ENCODE measurements at regions not wholly inside any gene's neighbourhood (a gene's known extent, or its start where the extent isn't known, plus 50 kb on each side); places are given as distances from the start of the nearest gene placed in this dataset.

DNA sequence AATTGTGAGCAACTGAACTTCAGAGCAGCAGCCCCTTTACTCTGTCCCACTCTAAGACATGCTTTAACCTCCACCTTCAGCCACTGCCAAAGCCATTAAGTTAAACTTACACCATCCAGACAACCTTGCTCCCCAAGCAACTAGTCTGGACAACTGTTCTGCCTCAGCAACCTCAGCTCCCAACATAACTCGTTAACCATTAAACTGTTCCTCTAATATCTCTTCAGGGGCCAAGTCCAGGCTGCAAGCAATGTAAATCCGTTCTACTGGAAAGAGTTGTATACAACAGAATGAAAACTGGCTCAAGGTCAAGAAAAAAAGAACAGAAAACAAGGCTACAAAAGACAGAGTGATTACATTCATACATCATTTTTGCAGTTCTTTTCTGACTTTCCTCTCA is 131.7 kb upstream of the TARS1 start:
- in situ Hi-C loops (cut with MboI; ENCODE audit: low sequenced_read_pairs, unreplicated experiment) = no loop called here
- TF ChIP-seq CTCF (IDR thresholded peaks at IDR 0.05; ENCODE audit: borderline replicate concordance, control extremely low read depth, extremely low read depth, insufficient read depth, missing control alignments) = no peak
- DNase-seq (ENCODE audit: low spot score) = no peak

GRCh38 chr5:33309536-33310345 is 131.0 kb upstream of the TARS1 start:
- no peak for TF ChIP-seq CTCF (IDR thresholded peaks at IDR 0.05; ENCODE audit: borderline replicate concordance, control extremely low read depth, extremely low read depth, insufficient read depth, missing control alignments)
- in situ Hi-C loops (cut with MboI; ENCODE audit: low sequenced_read_pairs, unreplicated experiment) = no loop called here
- DNase-seq (ENCODE audit: low spot score) = no peak

DNA sequence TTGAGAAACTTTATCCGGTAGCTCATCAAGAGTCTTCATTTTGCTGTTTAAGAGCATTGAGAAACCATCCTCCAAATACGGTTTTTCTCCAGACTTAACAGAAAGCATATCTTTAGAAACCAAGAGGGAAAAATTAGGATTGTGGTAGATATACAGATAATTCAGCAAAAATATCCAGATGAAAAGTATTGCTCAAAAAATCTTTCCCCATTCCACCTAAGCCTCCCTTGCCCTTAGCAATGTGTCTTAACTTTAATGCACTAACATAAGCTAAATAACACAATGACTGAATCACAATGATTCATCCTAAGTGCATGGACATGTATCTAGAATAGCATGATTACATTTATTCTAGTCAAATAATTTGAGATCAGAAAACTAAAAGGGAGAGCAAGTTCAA is 130.3 kb upstream of the TARS1 start:
- no peak for TF ChIP-seq CTCF (IDR thresholded peaks at IDR 0.05; ENCODE audit: borderline replicate concordance, control extremely low read depth, extremely low read depth, insufficient read depth, missing control alignments)
- in situ Hi-C loops (cut with MboI; ENCODE audit: low sequenced_read_pairs, unreplicated experiment) = no loop called here
- no peak for DNase-seq (ENCODE audit: low spot score)

DNA sequence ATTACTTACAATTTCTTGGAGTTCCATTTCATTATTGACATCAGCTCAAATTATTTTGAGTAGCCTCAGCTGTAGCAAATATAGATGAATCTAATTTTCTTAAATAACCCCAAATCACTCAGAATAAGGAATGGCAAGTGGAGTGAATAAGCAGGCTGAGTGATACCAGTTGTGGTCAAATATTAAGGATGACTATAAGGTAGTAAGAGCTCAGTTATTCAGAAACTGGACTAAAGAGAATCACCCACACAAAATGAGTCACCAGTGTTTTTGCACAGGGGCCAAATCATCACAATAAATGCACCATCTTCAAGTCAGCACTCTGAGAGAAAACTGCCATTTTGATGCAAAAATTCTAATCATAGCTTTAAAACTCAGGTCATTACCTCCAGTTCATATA is 128.9 kb upstream of the TARS1 start:
- in situ Hi-C loops (cut with MboI; ENCODE audit: low sequenced_read_pairs, unreplicated experiment) = no loop called here
- no peak for TF ChIP-seq CTCF (IDR thresholded peaks at IDR 0.05; ENCODE audit: borderline replicate concordance, control extremely low read depth, extremely low read depth, insufficient read depth, missing control alignments)
- DNase-seq (ENCODE audit: low spot score) = no peak

DNA sequence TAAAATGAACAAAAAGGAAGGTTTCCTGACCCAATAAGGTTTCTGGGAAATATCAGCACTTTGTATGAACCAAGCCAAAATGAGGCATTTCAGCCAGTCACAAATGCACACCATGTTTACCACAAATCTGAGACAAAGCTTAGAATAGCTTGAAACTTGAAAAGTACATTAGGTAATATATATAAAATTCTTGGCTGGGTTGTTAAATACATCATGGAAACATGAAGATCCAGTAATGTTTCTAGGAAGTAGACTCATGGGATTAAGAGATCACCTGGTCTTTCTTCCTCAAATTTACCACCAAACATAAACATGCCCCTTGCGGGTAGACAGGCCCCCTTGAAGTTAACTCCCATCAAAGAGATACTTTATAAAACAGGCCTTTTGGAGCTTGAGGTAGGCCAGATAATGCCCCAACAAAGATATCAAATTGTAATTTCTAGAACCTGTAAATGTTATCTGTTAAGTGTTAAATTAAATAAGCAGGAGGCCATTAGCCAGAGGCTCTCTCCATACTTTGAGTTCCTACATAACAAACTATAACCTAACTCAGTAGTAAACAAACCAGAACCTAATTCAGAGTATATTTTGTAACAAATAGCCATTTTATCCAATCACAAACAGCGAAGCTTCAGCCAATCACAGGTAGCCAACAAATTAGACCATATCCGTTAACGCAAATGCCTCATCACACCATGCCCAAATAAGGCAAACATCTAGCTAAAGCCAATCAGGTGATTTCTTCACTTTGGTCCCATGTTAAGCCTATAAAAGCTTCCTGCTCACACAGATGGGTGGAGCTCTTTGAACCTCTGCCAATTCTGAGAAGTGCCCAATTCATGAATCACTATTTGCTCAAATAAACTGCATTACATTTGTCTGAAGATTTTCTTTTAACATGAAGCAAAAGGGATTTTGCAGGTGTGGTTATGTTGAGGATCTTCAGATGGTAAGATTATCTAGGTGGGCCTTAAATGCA is 127.9 kb upstream of the TARS1 start:
- no peak for TF ChIP-seq CTCF (IDR thresholded peaks at IDR 0.05; ENCODE audit: borderline replicate concordance, control extremely low read depth, extremely low read depth, insufficient read depth, missing control alignments)
- DNase-seq (ENCODE audit: low spot score) = no peak
- in situ Hi-C loops (cut with MboI; ENCODE audit: low sequenced_read_pairs, unreplicated experiment) = no loop called here

GRCh38 chr5:33315189-33315588 is 125.6 kb upstream of the TARS1 start:
- no peak for DNase-seq (ENCODE audit: low spot score)
- in situ Hi-C loops (cut with MboI; ENCODE audit: low sequenced_read_pairs, unreplicated experiment) = no loop called here
- TF ChIP-seq CTCF (IDR thresholded peaks at IDR 0.05; ENCODE audit: borderline replicate concordance, control extremely low read depth, extremely low read depth, insufficient read depth, missing control alignments) = no peak
